ENCODE measurements at regions not wholly inside any gene's neighbourhood (a gene's known extent, or its start where the extent isn't known, plus 50 kb on each side); places are given as distances from the start of the nearest gene placed in this dataset.

DNA sequence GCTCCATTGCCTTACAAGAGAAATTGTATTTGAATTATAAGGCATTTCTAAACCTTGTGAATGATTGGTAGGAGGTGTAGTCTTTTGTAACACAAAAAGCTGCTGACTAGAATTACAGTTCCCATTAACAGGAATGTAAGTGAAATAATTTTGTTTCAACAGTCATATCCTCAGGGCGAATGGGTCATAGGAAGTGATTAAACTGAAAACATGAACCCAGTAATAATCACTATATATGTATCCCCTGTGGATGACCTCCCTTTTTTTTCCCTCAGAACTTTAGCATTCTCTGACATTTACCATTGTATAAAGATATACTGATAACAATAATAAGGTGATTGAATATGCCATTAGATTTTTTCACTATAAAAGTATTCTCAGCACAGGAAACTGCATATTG, 312.3 kb downstream of the ATP23 start:
- DNase-seq (ENCODE audit: low spot score), result no peak
- Histone ChIP-seq H3K27ac (ENCODE audit: low read depth in 1 of 2, low read length in 2 of 2) (no peak overlapping the region), H3K9ac (ENCODE audit: low read depth in 1 of 2, low read length in 2 of 2) (no peak overlapping the region), H3K9me3 (ENCODE audit: control insufficient read depth in 4 of 4, low read length in 3 of 4) (no peaks in the 10 kb centered on the region), H3K4me1 (ENCODE audit: control insufficient read depth in 4 of 4, insufficient read depth in 4 of 4, low read length in 3 of 4) (no peaks in the 10 kb centered on the region), H3K27me3 (ENCODE audit: control insufficient read depth in 4 of 4, insufficient read depth in 4 of 4, low read length in 3 of 4) (no peaks in the 10 kb centered on the region), H3K36me3 (ENCODE audit: control insufficient read depth in 4 of 4, insufficient read depth in 3 of 4, low read depth in 1 of 4, low read length in 3 of 4) (no peaks in the 10 kb centered on the region), H3K4me3 (ENCODE audit: low read depth in 1 of 3, low read length in 3 of 3) (no peak overlapping the region)
- 49% methylated on average over 1 of the region's 1 CpG for WGBS
- no peak for TF ChIP-seq SP1 (IDR thresholded peaks at IDR 0.05)
- TF ChIP-seq, protein P1, sequence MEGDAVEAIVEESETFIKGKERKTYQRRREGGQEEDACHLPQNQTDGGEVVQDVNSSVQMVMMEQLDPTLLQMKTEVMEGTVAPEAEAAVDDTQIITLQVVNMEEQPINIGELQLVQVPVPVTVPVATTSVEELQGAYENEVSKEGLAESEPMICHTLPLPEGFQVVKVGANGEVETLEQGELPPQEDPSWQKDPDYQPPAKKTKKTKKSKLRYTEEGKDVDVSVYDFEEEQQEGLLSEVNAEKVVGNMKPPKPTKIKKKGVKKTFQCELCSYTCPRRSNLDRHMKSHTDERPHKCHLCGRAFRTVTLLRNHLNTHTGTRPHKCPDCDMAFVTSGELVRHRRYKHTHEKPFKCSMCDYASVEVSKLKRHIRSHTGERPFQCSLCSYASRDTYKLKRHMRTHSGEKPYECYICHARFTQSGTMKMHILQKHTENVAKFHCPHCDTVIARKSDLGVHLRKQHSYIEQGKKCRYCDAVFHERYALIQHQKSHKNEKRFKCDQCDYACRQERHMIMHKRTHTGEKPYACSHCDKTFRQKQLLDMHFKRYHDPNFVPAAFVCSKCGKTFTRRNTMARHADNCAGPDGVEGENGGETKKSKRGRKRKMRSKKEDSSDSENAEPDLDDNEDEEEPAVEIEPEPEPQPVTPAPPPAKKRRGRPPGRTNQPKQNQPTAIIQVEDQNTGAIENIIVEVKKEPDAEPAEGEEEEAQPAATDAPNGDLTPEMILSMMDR (IDR thresholded peaks at IDR 0.05; ENCODE audit: low read depth, low read length, missing input control), result no peak
- TF ChIP-seq YY1 (IDR thresholded peaks at IDR 0.05), result no peak
- TF ChIP-seq GABPA (IDR thresholded peaks at IDR 0.05 in 1 of 2, conservative IDR thresholded peaks at IDR 0.05 in 1 of 2), result no peak
- no peak for TF ChIP-seq HNF4G (IDR thresholded peaks at IDR 0.05)
- TF ChIP-seq, protein P2, sequence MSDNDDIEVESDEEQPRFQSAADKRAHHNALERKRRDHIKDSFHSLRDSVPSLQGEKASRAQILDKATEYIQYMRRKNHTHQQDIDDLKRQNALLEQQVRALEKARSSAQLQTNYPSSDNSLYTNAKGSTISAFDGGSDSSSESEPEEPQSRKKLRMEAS (IDR thresholded peaks at IDR 0.05), result no peak
- TF ChIP-seq, protein P3, sequence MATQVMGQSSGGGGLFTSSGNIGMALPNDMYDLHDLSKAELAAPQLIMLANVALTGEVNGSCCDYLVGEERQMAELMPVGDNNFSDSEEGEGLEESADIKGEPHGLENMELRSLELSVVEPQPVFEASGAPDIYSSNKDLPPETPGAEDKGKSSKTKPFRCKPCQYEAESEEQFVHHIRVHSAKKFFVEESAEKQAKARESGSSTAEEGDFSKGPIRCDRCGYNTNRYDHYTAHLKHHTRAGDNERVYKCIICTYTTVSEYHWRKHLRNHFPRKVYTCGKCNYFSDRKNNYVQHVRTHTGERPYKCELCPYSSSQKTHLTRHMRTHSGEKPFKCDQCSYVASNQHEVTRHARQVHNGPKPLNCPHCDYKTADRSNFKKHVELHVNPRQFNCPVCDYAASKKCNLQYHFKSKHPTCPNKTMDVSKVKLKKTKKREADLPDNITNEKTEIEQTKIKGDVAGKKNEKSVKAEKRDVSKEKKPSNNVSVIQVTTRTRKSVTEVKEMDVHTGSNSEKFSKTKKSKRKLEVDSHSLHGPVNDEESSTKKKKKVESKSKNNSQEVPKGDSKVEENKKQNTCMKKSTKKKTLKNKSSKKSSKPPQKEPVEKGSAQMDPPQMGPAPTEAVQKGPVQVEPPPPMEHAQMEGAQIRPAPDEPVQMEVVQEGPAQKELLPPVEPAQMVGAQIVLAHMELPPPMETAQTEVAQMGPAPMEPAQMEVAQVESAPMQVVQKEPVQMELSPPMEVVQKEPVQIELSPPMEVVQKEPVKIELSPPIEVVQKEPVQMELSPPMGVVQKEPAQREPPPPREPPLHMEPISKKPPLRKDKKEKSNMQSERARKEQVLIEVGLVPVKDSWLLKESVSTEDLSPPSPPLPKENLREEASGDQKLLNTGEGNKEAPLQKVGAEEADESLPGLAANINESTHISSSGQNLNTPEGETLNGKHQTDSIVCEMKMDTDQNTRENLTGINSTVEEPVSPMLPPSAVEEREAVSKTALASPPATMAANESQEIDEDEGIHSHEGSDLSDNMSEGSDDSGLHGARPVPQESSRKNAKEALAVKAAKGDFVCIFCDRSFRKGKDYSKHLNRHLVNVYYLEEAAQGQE (IDR thresholded peaks at IDR 0.05), result no peak
- TF ChIP-seq, protein P4, sequence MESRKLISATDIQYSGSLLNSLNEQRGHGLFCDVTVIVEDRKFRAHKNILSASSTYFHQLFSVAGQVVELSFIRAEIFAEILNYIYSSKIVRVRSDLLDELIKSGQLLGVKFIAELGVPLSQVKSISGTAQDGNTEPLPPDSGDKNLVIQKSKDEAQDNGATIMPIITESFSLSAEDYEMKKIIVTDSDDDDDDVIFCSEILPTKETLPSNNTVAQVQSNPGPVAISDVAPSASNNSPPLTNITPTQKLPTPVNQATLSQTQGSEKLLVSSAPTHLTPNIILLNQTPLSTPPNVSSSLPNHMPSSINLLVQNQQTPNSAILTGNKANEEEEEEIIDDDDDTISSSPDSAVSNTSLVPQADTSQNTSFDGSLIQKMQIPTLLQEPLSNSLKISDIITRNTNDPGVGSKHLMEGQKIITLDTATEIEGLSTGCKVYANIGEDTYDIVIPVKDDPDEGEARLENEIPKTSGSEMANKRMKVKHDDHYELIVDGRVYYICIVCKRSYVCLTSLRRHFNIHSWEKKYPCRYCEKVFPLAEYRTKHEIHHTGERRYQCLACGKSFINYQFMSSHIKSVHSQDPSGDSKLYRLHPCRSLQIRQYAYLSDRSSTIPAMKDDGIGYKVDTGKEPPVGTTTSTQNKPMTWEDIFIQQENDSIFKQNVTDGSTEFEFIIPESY (IDR thresholded peaks at IDR 0.05), result no peak
- no peak for TF ChIP-seq FOXA2 (IDR thresholded peaks at IDR 0.05)
- no peak for TF ChIP-seq EGR1 (IDR thresholded peaks at IDR 0.05; ENCODE audit: low read depth in 2 of 2)
- no peak for TF ChIP-seq RAD21 (IDR thresholded peaks at IDR 0.05)
- no peak for TF ChIP-seq HNF4A (conservative IDR thresholded peaks at IDR 0.05)

DNA sequence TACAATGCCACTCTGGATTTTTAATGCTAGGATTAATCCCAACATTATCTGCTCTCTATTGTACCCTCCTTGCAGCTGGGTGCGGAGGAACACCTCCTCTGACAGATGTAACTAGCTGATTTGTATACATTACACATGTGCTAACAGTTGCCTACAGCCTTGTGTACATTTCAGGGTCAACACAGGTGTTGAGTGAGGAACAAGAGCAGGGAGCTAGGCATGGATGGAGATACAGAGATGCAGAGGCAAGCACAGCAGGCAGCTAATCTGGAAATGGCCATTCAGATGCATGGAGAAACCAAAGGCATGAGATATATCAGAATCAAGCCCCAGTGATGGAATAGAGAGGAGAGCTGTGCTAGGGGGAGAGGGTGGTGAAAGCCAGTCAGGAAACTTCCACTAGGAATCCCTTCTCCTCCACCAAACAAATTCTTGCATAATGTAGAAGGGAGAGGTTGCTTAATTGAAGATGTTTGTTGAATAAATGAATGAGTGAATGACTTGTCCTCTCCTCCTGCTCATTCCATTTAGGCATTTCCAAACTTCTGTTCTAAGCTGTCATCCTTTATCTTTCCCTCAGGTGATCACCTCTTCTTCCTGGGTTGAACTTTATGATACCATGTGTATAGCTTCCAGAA, 313.2 kb downstream of the ATP23 start:
- Histone ChIP-seq H3K27me3 (ENCODE audit: control insufficient read depth in 4 of 4, insufficient read depth in 4 of 4, low read length in 3 of 4) (no peaks in the 10 kb centered on the region), H3K4me3 (ENCODE audit: low read depth in 1 of 3, low read length in 3 of 3) (no peak overlapping the region), H3K9me3 (ENCODE audit: control insufficient read depth in 4 of 4, low read length in 3 of 4) (no peaks in the 10 kb centered on the region), H3K36me3 (ENCODE audit: control insufficient read depth in 4 of 4, insufficient read depth in 3 of 4, low read depth in 1 of 4, low read length in 3 of 4) (no peaks in the 10 kb centered on the region), H3K27ac (ENCODE audit: low read depth in 1 of 2, low read length in 2 of 2) (no peak overlapping the region), H3K9ac (ENCODE audit: low read depth in 1 of 2, low read length in 2 of 2) (no peak overlapping the region), H3K4me1 (ENCODE audit: control insufficient read depth in 4 of 4, insufficient read depth in 4 of 4, low read length in 3 of 4) (no peaks in the 10 kb centered on the region)
- 49% methylated on average over 1 of the region's 1 CpG for WGBS
- TF ChIP-seq, protein P5, sequence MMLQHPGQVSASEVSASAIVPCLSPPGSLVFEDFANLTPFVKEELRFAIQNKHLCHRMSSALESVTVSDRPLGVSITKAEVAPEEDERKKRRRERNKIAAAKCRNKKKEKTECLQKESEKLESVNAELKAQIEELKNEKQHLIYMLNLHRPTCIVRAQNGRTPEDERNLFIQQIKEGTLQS (IDR thresholded peaks at IDR 0.05), result no peak
- DNase-seq (ENCODE audit: low spot score), result no peak

Data from liver (tissue), 8 donors.